Right lobe of liver (tissue), 4 donors: ENCODE measurements at regions not wholly inside any gene's neighbourhood (a gene's known extent, or its start where the extent isn't known, plus 50 kb on each side); places are given as distances from the start of the nearest gene placed in this dataset.

Experiments used
- POLR2A ChIP-seq: fragments of 450-650 bp; IDR thresholded peaks from one replicate; pipeline ENCODE4 v1.6.1; 2017; ENCODE audit warnings: antibody characterized with exemption, mild to moderate bottlenecking
- TF ChIP-seq, protein P1 (sequence below), 4 donors: fragments of 200-600 bp in 3 of 4; fragments of 450-650 bp in 1 of 4; IDR thresholded peaks; one replicate each; pipeline versions ENCODE4 v1.5.1 to v1.8.0; 2016 to 2022; ENCODE audit warnings: antibody characterized with exemption in 4 of 4, mild to moderate bottlenecking in 2 of 4
- donor health status: DM: no; HTN: no; CAD: no.
- donor health status: DM: no; HTN: no; CAD: no.
- donor health status: DM: no; HTN: yes; CAD: no.

DNA sequence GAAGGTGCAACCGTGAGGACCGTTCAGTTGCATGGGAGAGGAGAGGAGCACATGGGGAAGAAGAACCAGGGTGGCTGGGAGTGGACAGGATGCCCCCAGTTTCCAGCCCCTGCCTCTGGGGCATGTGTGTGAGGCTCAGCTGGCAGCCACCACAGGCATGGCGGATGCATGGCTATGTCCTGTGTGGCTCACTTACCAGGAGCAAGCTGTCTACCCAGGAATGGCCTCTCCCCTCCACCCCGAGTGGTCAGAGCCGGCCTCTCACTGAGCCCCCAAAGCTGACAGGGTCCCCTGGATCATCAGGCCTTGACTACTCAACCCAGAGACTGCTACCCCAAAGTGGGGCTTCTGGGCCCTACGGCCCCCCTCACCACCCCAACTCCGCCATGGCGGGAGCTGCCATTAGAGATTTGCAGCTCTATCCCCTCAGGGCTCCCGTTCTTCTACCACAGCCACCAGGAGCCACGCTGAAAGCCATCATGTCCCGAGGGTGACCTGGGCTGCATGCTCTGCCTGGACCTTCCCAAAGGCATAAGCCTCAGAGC, 65.3 kb downstream of the RHOB start:
- TF ChIP-seq, protein P1, sequence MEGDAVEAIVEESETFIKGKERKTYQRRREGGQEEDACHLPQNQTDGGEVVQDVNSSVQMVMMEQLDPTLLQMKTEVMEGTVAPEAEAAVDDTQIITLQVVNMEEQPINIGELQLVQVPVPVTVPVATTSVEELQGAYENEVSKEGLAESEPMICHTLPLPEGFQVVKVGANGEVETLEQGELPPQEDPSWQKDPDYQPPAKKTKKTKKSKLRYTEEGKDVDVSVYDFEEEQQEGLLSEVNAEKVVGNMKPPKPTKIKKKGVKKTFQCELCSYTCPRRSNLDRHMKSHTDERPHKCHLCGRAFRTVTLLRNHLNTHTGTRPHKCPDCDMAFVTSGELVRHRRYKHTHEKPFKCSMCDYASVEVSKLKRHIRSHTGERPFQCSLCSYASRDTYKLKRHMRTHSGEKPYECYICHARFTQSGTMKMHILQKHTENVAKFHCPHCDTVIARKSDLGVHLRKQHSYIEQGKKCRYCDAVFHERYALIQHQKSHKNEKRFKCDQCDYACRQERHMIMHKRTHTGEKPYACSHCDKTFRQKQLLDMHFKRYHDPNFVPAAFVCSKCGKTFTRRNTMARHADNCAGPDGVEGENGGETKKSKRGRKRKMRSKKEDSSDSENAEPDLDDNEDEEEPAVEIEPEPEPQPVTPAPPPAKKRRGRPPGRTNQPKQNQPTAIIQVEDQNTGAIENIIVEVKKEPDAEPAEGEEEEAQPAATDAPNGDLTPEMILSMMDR (IDR thresholded peaks at IDR 0.05): no peak
- no peak for TF ChIP-seq POLR2A
